HEK293 (cell line): ENCODE measurements at regions not wholly inside any gene's neighbourhood (a gene's known extent, or its start where the extent isn't known, plus 50 kb on each side); places are given as distances from the start of the nearest gene placed in this dataset.

Experiments
- CTCF ChIA-PET: fragments of 350-600 bp; formaldehyde crosslinking; extraction: SDS; loops from one replicate; lab custom pipeline; 2021; ENCODE audit warnings: antibody characterized with exemption; lab: Yijun Ruan, JAX
- POLR2A ChIA-PET: fragments of 300-600 bp; formaldehyde crosslinking; extraction: SDS; loops from one replicate; lab custom pipeline; 2020; ENCODE audit warnings: antibody characterized with exemption, inconsistent platforms; lab: Yijun Ruan, JAX
- H3K27ac ChIP-seq: fragments of 200-500 bp; sonication (Bioruptor generic); 2 replicates; pipeline ENCODE4 v1.5.1; 2014; ENCODE audit warnings: low read depth, low read length, control low read depth, inconsistent platforms; ENCODE audit errors: extremely low read depth
- H3K36me3 ChIP-seq, 2 experiments: fragments of 200-500 bp in 1 of 2; sonication (Bioruptor generic) in 1 of 2; 1 replicate in 1 of 2; 2 replicates in 1 of 2; pipeline ENCODE4 v1.5.1; 2014 to 2017; ENCODE audit warnings: inconsistent platforms in 2 of 2, low read length in 2 of 2; ENCODE audit not compliant: control insufficient read depth in 2 of 2, insufficient read depth in 1 of 2
- H3K4me1 ChIP-seq: fragments of 200-500 bp; sonication (Bioruptor generic); 2 replicates; pipeline ENCODE4 v1.5.1; 2014; ENCODE audit warnings: mild to moderate bottlenecking, low read length, inconsistent platforms; ENCODE audit not compliant: control insufficient read depth, insufficient read depth
- H3K4me3 ChIP-seq: 2 replicates; pipeline ENCODE4 v1.5.1; 2011; ENCODE audit warnings: low read depth, mild to moderate bottlenecking, control low read depth, low read length, moderate library complexity
- H3K9me3 ChIP-seq: fragments of 200-500 bp; sonication (Bioruptor generic); 2 replicates; pipeline ENCODE4 v1.5.1; 2014; ENCODE audit warnings: low read depth, low read length, inconsistent platforms; ENCODE audit not compliant: control insufficient read depth, insufficient read depth
- HOXC10 ChIP-seq: sonication (generic); formaldehyde crosslinking; IDR thresholded peaks from 2 replicates; pipeline ENCODE4 v1.8.1; 2023; ENCODE audit warnings: mild to moderate bottlenecking, missing genetic modification reagents
- IKZF3 ChIP-seq: fragments of 450-650 bp; IDR thresholded peaks from 2 replicates; pipeline ENCODE4 v1.5.0; 2018; ENCODE audit warnings: missing biosample characterization, mild to moderate bottlenecking, missing genetic modification characterization, moderate library complexity
- KLF1 ChIP-seq: fragments of 450-650 bp; formaldehyde crosslinking; IDR thresholded peaks from 2 replicates; pipeline ENCODE4 v1.5.1; 2016; ENCODE audit warnings: missing biosample characterization, missing genetic modification characterization
- KLF7 ChIP-seq: fragments of 450-650 bp; formaldehyde crosslinking; IDR thresholded peaks from 2 replicates; pipeline ENCODE4 v1.5.1; 2016; ENCODE audit warnings: missing biosample characterization, missing genetic modification characterization, borderline replicate concordance
- MYNN ChIP-seq: fragments of 450-650 bp; formaldehyde crosslinking; IDR thresholded peaks from 2 replicates; pipeline ENCODE4 v1.5.1; 2016; ENCODE audit warnings: missing biosample characterization, missing genetic modification characterization, borderline replicate concordance
- MZF1 ChIP-seq: fragments of 450-650 bp; formaldehyde crosslinking; IDR thresholded peaks from 2 replicates; pipeline ENCODE4 v1.5.1; 2017; ENCODE audit warnings: missing biosample characterization, missing genetic modification characterization, borderline replicate concordance
- RBAK ChIP-seq: fragments of 450-650 bp; formaldehyde crosslinking; IDR thresholded peaks from 2 replicates; pipeline ENCODE4 v1.5.1; 2016; ENCODE audit warnings: missing biosample characterization, missing genetic modification characterization
- YY1 ChIP-seq: fragments of 450-650 bp; formaldehyde crosslinking; IDR thresholded peaks from 2 replicates; pipeline ENCODE4 v1.5.1; 2018; ENCODE audit warnings: missing biosample characterization, missing genetic modification characterization
- ZFP3 ChIP-seq: fragments of 450-650 bp; formaldehyde crosslinking; IDR thresholded peaks from 2 replicates; pipeline ENCODE4 v1.5.1; 2016; ENCODE audit warnings: low read depth, missing biosample characterization, missing genetic modification characterization
- ZNF114 ChIP-seq: fragments of 450-650 bp; formaldehyde crosslinking; IDR thresholded peaks from 2 replicates; pipeline ENCODE4 v1.5.0; 2017; ENCODE audit warnings: missing biosample characterization, missing genetic modification characterization
- ZNF140 ChIP-seq: fragments of 450-650 bp; formaldehyde crosslinking; IDR thresholded peaks from 2 replicates; pipeline ENCODE4 v1.5.1; 2016; ENCODE audit warnings: missing biosample characterization, missing genetic modification characterization
- ZNF169 ChIP-seq: fragments of 450-650 bp; formaldehyde crosslinking; IDR thresholded peaks from 2 replicates; pipeline ENCODE4 v1.5.1; 2016; ENCODE audit warnings: missing biosample characterization, missing genetic modification characterization
- ZNF324 ChIP-seq: fragments of 450-650 bp; formaldehyde crosslinking; IDR thresholded peaks from 2 replicates; pipeline ENCODE4 v1.5.1; 2016; ENCODE audit warnings: missing biosample characterization, missing genetic modification characterization
- ZNF416 ChIP-seq: fragments of 450-650 bp; formaldehyde crosslinking; IDR thresholded peaks from 2 replicates; pipeline ENCODE4 v1.5.1; 2016; ENCODE audit warnings: missing biosample characterization, missing genetic modification characterization
- ZNF501 ChIP-seq: fragments of 450-650 bp; formaldehyde crosslinking; IDR thresholded peaks from 2 replicates; pipeline ENCODE4 v1.5.1; 2016; ENCODE audit warnings: missing biosample characterization, missing genetic modification characterization
- ZNF555 ChIP-seq: fragments of 450-650 bp; formaldehyde crosslinking; conservative IDR thresholded peaks from 2 replicates; pipeline ENCODE4 v1.5.1; 2017; ENCODE audit warnings: missing biosample characterization, mild to moderate bottlenecking, missing genetic modification characterization, inconsistent platforms
- ZNF610 ChIP-seq: fragments of 450-650 bp; formaldehyde crosslinking; IDR thresholded peaks from 2 replicates; pipeline ENCODE4 v1.5.1; 2016; ENCODE audit warnings: missing biosample characterization, missing genetic modification characterization, borderline replicate concordance
- ZNF670 ChIP-seq: fragments of 450-650 bp; formaldehyde crosslinking; IDR thresholded peaks from 2 replicates; pipeline ENCODE4 v1.5.1; 2016; ENCODE audit warnings: missing biosample characterization, missing genetic modification characterization, low read depth
- ZNF747 ChIP-seq: fragments of 450-650 bp; formaldehyde crosslinking; IDR thresholded peaks from 2 replicates; pipeline ENCODE4 v1.5.1; 2016; ENCODE audit warnings: missing biosample characterization, missing genetic modification characterization
- ZNF830 ChIP-seq: fragments of 450-650 bp; IDR thresholded peaks from 2 replicates; pipeline ENCODE4 v1.5.0; 2018; ENCODE audit warnings: missing biosample characterization, missing genetic modification characterization, low read depth, mild to moderate bottlenecking, moderate library complexity
- ZNF837 ChIP-seq: fragments of 450-650 bp; formaldehyde crosslinking; IDR thresholded peaks from 2 replicates; pipeline ENCODE4 v1.5.1; 2016; ENCODE audit warnings: missing biosample characterization, missing genetic modification characterization
- TF ChIP-seq, protein P1 (sequence below): fragments of 450-650 bp; formaldehyde crosslinking; IDR thresholded peaks from 2 replicates; pipeline ENCODE4 v1.5.1; 2016; ENCODE audit warnings: missing biosample characterization, missing genetic modification characterization
- TF ChIP-seq, protein P2 (sequence below): fragments of 450-650 bp; formaldehyde crosslinking; IDR thresholded peaks from 2 replicates; pipeline ENCODE4 v1.5.1; 2017; ENCODE audit warnings: missing biosample characterization, missing genetic modification characterization
- TF ChIP-seq, protein P3 (sequence below): fragments of 450-650 bp; formaldehyde crosslinking; IDR thresholded peaks from 2 replicates; pipeline ENCODE4 v1.5.1; 2016; ENCODE audit warnings: missing biosample characterization, missing genetic modification characterization

DNA sequence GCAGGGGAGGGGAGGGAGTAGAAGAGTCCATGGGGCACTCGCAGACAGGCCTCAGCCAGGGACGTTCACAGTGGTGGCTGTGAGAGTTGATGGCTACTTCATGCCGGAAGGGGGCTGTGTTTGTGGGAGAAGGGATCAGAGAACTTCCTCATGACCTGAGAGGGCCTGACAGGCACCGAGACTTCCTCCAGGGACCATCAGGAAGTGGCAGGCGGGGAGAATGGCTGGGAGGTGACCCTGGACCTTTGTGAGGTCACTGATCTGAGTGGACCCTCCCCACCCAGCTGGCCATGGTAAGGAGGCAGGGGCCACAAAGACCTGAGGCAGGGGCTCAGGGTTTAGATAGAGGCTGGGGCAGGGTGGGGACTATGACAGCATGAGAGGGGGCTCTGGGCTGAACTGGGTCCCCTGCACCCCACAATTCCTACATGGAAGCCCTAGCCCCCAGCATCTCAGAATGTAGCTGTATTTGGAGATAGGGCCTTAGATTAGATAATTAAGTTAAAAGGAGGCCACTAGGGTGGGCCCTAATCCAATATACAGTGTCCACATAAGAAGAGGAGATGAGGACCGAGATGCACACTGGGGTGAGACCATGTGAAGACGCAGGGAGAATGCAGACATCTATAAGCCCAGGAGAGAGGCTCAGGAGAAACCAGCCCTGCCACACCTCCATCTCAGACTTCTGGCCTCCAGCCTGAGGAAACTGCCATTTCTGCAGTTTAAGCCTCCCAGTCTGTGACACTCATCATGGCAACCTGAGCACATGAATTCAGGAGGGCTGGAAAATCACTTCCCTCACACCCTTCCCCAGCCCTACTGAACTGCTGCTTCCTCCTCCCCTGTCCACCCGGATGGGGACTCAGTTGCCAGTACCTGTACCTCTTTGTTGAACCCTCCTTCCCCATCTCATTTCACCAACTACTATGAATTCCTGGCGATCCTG lies 273.9 kb upstream of the ZNF32 start:
- CTCF ChIA-PET = interaction anchor here (0.6 kb wide), 1 partner anchor 476 kb away, joined by 4 read pairs; no protein-coding TSS in a partner anchor
- no peaks in the 10 kb centered on the region for H3K9me3 ChIP-seq
- no peaks in the 10 kb centered on the region for H3K4me1 ChIP-seq
- POLR2A ChIA-PET = no interaction called here
- no peak overlapping the region for H3K4me3 ChIP-seq
- TF ChIP-seq ZNF114 (no peak), MYNN (tag by site-specific recombination) (no peak)
- TF ChIP-seq, protein P1, sequence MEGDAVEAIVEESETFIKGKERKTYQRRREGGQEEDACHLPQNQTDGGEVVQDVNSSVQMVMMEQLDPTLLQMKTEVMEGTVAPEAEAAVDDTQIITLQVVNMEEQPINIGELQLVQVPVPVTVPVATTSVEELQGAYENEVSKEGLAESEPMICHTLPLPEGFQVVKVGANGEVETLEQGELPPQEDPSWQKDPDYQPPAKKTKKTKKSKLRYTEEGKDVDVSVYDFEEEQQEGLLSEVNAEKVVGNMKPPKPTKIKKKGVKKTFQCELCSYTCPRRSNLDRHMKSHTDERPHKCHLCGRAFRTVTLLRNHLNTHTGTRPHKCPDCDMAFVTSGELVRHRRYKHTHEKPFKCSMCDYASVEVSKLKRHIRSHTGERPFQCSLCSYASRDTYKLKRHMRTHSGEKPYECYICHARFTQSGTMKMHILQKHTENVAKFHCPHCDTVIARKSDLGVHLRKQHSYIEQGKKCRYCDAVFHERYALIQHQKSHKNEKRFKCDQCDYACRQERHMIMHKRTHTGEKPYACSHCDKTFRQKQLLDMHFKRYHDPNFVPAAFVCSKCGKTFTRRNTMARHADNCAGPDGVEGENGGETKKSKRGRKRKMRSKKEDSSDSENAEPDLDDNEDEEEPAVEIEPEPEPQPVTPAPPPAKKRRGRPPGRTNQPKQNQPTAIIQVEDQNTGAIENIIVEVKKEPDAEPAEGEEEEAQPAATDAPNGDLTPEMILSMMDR (tag by site-specific recombination) = 0 out of 2 replicates have a peak, but pooled peaks have one; percentile 11
- TF ChIP-seq, all 188 proteins: peak for 1
- H3K27ac ChIP-seq = no peak overlapping the region
- H3K36me3 ChIP-seq = no peaks in the 10 kb centered on the region

DNA sequence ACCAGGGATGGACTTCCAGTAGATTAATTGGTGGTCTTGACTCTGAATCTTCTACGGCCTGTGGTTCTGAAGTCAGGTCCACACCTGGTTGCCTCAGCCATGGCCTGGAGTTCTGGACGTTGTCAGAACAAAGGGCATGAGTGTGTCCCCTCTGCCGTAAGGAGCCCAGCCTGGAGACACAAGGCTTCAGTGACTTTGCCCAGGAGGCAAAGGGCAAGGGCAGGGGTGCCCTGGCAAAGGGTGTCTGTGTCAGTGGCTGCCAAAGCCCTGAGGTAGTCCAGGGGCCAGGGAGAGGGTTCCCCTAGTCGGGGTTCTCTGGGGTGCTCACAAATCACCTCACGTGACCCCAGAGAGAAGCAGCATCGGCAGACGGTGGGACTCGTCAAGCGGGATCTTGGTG lies 273.2 kb upstream of the ZNF32 start:
- POLR2A ChIA-PET = no interaction called here
- Histone ChIP-seq H3K4me3 (no peak overlapping the region), H3K36me3 (no peaks in the 10 kb centered on the region), H3K9me3 (no peaks in the 10 kb centered on the region), H3K27ac (no peak overlapping the region), H3K4me1 (no peaks in the 10 kb centered on the region)
- TF ChIP-seq ZNF830 (tag by site-specific recombination) (no peak), KLF1 (tag by site-specific recombination) (no peak), ZNF324 (tag by site-specific recombination) (no peak), ZNF169 (tag by site-specific recombination) (no peak), HOXC10 (CRISPR knock-in tag) (no peak), ZNF416 (tag by site-specific recombination) (no peak), ZNF747 (tag by site-specific recombination) (no peak), KLF7 (tag by site-specific recombination) (no peak), ZNF501 (tag by site-specific recombination) (no peak), ZNF140 (no peak), IKZF3 (tag by site-specific recombination) (no peak), ZNF837 (tag by site-specific recombination) (no peak)
- TF ChIP-seq, protein P2, sequence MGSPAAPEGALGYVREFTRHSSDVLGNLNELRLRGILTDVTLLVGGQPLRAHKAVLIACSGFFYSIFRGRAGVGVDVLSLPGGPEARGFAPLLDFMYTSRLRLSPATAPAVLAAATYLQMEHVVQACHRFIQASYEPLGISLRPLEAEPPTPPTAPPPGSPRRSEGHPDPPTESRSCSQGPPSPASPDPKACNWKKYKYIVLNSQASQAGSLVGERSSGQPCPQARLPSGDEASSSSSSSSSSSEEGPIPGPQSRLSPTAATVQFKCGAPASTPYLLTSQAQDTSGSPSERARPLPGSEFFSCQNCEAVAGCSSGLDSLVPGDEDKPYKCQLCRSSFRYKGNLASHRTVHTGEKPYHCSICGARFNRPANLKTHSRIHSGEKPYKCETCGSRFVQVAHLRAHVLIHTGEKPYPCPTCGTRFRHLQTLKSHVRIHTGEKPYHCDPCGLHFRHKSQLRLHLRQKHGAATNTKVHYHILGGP (tag by site-specific recombination) = no peak
- CTCF ChIA-PET = interaction anchor here (0.6 kb wide), 1 partner anchor 477 kb away, joined by 4 read pairs; no protein-coding TSS in a partner anchor

DNA sequence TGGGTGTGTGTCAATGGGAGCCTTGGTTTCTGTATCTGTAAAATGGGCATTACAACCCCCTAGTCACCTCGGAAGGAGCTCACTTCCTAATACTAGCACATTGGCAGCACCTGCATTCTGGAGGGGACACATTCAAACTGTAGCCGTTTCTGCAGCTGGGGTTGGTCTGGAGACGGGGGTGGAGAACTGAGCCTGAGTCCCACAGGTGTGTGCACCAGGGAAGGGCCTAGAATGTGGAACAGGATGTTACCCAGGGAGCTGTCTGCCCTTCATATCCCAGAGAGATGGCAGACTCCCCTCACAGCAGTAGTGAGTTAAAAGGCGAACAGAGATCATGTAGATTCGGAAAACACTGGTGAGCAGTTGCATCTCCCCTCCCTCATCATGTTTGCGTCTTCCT lies 272.8 kb upstream of the ZNF32 start:
- Histone ChIP-seq H3K36me3 (no peaks in the 10 kb centered on the region), H3K9me3 (no peaks in the 10 kb centered on the region), H3K4me3 (no peak overlapping the region), H3K27ac (no peak overlapping the region), H3K4me1 (no peaks in the 10 kb centered on the region)
- ChIA-PET POLR2A (no interaction called here), CTCF (no interaction called here)
- no peak for TF ChIP-seq ZNF610
- no peak for TF ChIP-seq ZNF555
- TF ChIP-seq ZNF670 (tag by site-specific recombination) = no peak
- TF ChIP-seq YY1 (tag by site-specific recombination) = no peak
- TF ChIP-seq, protein P1 (tag by site-specific recombination) = no peak
- TF ChIP-seq RBAK (tag by site-specific recombination) = no peak
- no peak for TF ChIP-seq ZFP3 (tag by site-specific recombination)
- no peak for TF ChIP-seq MZF1
- TF ChIP-seq, protein P3, sequence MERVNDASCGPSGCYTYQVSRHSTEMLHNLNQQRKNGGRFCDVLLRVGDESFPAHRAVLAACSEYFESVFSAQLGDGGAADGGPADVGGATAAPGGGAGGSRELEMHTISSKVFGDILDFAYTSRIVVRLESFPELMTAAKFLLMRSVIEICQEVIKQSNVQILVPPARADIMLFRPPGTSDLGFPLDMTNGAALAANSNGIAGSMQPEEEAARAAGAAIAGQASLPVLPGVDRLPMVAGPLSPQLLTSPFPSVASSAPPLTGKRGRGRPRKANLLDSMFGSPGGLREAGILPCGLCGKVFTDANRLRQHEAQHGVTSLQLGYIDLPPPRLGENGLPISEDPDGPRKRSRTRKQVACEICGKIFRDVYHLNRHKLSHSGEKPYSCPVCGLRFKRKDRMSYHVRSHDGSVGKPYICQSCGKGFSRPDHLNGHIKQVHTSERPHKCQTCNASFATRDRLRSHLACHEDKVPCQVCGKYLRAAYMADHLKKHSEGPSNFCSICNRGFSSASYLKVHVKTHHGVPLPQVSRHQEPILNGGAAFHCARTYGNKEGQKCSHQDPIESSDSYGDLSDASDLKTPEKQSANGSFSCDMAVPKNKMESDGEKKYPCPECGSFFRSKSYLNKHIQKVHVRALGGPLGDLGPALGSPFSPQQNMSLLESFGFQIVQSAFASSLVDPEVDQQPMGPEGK (tag by site-specific recombination) = no peak
